ENCODE measurements at regions not wholly inside any gene's neighbourhood (a gene's known extent, or its start where the extent isn't known, plus 50 kb on each side); places are given as distances from the start of the nearest gene placed in this dataset.

DNA sequence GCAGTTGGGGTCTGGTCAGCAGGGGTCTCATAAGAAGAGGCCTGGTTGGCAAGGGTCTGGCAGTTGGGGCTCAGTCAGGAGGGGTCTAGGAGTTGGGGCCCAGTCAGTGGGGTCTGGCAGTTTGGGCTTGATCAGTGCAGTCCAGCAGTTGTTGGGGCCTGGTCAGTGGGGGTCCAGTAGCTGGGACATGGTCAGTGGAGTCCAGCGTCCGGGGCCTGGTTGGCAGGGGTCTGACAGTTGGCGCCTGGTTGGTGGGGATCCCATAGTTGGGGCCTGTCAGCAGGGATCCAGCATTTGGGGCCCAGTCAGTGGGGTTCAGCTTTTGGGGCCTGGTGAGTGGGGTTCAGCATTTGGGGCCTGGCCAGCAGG, 60.5 kb upstream of the TPM4 start:
- Histone ChIP-seq H3K27me3 (ENCODE audit: low read length) (no peaks in the 10 kb centered on the region), H3K9ac (ENCODE audit: low read length) (no peak overlapping the region), H3K79me2 (ENCODE audit: low read length) (no peaks in the 10 kb centered on the region), H3K9me3 (ENCODE audit: low read length) (no peaks in the 10 kb centered on the region), H3K36me3 (ENCODE audit: low read depth, low read length) (no peaks in the 10 kb centered on the region), H3K4me3 (ENCODE audit: low read length) (no peak overlapping the region), H3K4me2 (ENCODE audit: low read length) (no peak overlapping the region), H3K27ac (ENCODE audit: low read length) (no peak overlapping the region), H3K4me1 (ENCODE audit: insufficient read depth, low read length) (no peaks in the 10 kb centered on the region), H3F3A (ENCODE audit: low read length, unreplicated experiment) (no peaks in the 10 kb centered on the region), H2AFZ (ENCODE audit: low read length) (no peak overlapping the region), H4K20me1 (ENCODE audit: low read length) (no peaks in the 10 kb centered on the region), H3K9me2 (replicated peaks; ENCODE audit: low read length) (no peaks in the 10 kb centered on the region)
- CTCF ChIA-PET, result no interaction called here
- intact Hi-C loops (cut with micrococcal nuclease), result no loop called here
- DNase-seq (no peak), ATAC-seq (no peak)
- BruUV-seq (replicated peaks), result no TSS peak
- TF ChIP-seq, protein P1, sequence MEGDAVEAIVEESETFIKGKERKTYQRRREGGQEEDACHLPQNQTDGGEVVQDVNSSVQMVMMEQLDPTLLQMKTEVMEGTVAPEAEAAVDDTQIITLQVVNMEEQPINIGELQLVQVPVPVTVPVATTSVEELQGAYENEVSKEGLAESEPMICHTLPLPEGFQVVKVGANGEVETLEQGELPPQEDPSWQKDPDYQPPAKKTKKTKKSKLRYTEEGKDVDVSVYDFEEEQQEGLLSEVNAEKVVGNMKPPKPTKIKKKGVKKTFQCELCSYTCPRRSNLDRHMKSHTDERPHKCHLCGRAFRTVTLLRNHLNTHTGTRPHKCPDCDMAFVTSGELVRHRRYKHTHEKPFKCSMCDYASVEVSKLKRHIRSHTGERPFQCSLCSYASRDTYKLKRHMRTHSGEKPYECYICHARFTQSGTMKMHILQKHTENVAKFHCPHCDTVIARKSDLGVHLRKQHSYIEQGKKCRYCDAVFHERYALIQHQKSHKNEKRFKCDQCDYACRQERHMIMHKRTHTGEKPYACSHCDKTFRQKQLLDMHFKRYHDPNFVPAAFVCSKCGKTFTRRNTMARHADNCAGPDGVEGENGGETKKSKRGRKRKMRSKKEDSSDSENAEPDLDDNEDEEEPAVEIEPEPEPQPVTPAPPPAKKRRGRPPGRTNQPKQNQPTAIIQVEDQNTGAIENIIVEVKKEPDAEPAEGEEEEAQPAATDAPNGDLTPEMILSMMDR (conservative IDR thresholded peaks at IDR 0.05; ENCODE audit: low read depth, low read length), result no peak
- TF ChIP-seq EZH2 (IDR thresholded peaks at IDR 0.05; ENCODE audit: low read length, unreplicated experiment), result no peak
- no peak for TF ChIP-seq EZH2phosphoT487 (IDR thresholded peaks at IDR 0.05; ENCODE audit: borderline replicate concordance, low read length)
- POLR2A ChIA-PET (ENCODE audit: unreplicated experiment), result no interaction called here

- DNase-seq, result no peak
- ChIA-PET POLR2A (ENCODE audit: unreplicated experiment) (no interaction called here), CTCF (no interaction called here)
- Histone ChIP-seq H3K4me3 (ENCODE audit: low read length) (no peak overlapping the region), H3K36me3 (ENCODE audit: low read depth, low read length) (no peaks in the 10 kb centered on the region), H3K4me1 (ENCODE audit: insufficient read depth, low read length) (no peaks in the 10 kb centered on the region), H3K4me2 (ENCODE audit: low read length) (no peak overlapping the region), H3F3A (ENCODE audit: low read length, unreplicated experiment) (no peaks in the 10 kb centered on the region), H3K79me2 (ENCODE audit: low read length) (no peaks in the 10 kb centered on the region), H3K9ac (ENCODE audit: low read length) (no peak overlapping the region), H4K20me1 (ENCODE audit: low read length) (no peaks in the 10 kb centered on the region), H3K9me3 (ENCODE audit: low read length) (no peaks in the 10 kb centered on the region), H2AFZ (ENCODE audit: low read length) (no peak overlapping the region), H3K9me2 (replicated peaks; ENCODE audit: low read length) (no peaks in the 10 kb centered on the region), H3K27me3 (ENCODE audit: low read length) (no peaks in the 10 kb centered on the region), H3K27ac (ENCODE audit: low read length) (no peak overlapping the region)
- BruUV-seq (replicated peaks), result no TSS peak
- intact Hi-C loops (cut with micrococcal nuclease), result no loop called here
- TF ChIP-seq EZH2 (IDR thresholded peaks at IDR 0.05; ENCODE audit: low read length, unreplicated experiment), result no peak
- TF ChIP-seq, protein P1 (conservative IDR thresholded peaks at IDR 0.05; ENCODE audit: low read depth, low read length), result no peak
- TF ChIP-seq EZH2phosphoT487 (IDR thresholded peaks at IDR 0.05; ENCODE audit: borderline replicate concordance, low read length), result no peak
- no peak for ATAC-seq
These were observed 59.8 kb upstream of the TPM4 start for GRCh38 chr19:16016226-16017137.

- Histone ChIP-seq H3K9me2 (replicated peaks; ENCODE audit: low read length) (no peaks in the 10 kb centered on the region), H3F3A (ENCODE audit: low read length, unreplicated experiment) (no peaks in the 10 kb centered on the region), H3K36me3 (ENCODE audit: low read depth, low read length) (no peaks in the 10 kb centered on the region), H3K4me3 (ENCODE audit: low read length) (no peak overlapping the region), H3K4me2 (ENCODE audit: low read length) (no peak overlapping the region), H3K79me2 (ENCODE audit: low read length) (no peaks in the 10 kb centered on the region), H3K9ac (ENCODE audit: low read length) (no peak overlapping the region), H3K27ac (ENCODE audit: low read length) (no peak overlapping the region), H3K9me3 (ENCODE audit: low read length) (no peaks in the 10 kb centered on the region), H3K27me3 (ENCODE audit: low read length) (no peaks in the 10 kb centered on the region), H2AFZ (ENCODE audit: low read length) (no peak overlapping the region), H3K4me1 (ENCODE audit: insufficient read depth, low read length) (no peaks in the 10 kb centered on the region), H4K20me1 (ENCODE audit: low read length) (no peaks in the 10 kb centered on the region)
- no peak for ATAC-seq
- POLR2A ChIA-PET (ENCODE audit: unreplicated experiment), result no interaction called here
- intact Hi-C loops (cut with micrococcal nuclease), result no loop called here
- BruUV-seq (replicated peaks), result no TSS peak
- TF ChIP-seq EZH2 (IDR thresholded peaks at IDR 0.05; ENCODE audit: low read length, unreplicated experiment), result no peak
- TF ChIP-seq EZH2phosphoT487 (IDR thresholded peaks at IDR 0.05; ENCODE audit: borderline replicate concordance, low read length), result no peak
- TF ChIP-seq, protein P1 (conservative IDR thresholded peaks at IDR 0.05; ENCODE audit: low read depth, low read length), result no peak
- DNase-seq, result no peak
- CTCF ChIA-PET, result no interaction called here
These were observed 59.2 kb upstream of the TPM4 start for GRCh38 chr19:16017138-16017490.
